ENCODE measurements at regions not wholly inside any gene's neighbourhood (a gene's known extent, or its start where the extent isn't known, plus 50 kb on each side); places are given as distances from the start of the nearest gene placed in this dataset.

- POLR2A ChIA-PET, result interaction anchor here (1.5 kb wide), 1 partner anchor 17 kb away, joined by 4 read pairs; no protein-coding TSS in a partner anchor
- intact Hi-C loops (cut with micrococcal nuclease), result no loop called here
- no peaks in the 10 kb centered on the region for H3K27me3 Mint-ChIP-seq
These were observed 130.5 kb downstream of the FAM76B start for GRCh38 chr11:95659088-95659487.

GRCh38 chr11:95655536-95655935, 134.0 kb downstream of the FAM76B start:
- TF ChIP-seq CTCF (IDR thresholded peaks at IDR 0.05), result no peak
- Mint-ChIP-seq H3K9me3 (no peaks in the 10 kb centered on the region), H3K4me3 (no peak overlapping the region), H3K36me3 (ENCODE audit: low read depth) (peaks cover 2% of the 10 kb centered on the region), H3K4me1 (ENCODE audit: low read depth) (peaks cover 19% of the 10 kb centered on the region), H3K27me3 (peaks cover 3% of the 10 kb centered on the region), H3K27ac (no peak overlapping the region)
- intact Hi-C loops (cut with micrococcal nuclease), result no loop called here
- DNase-seq, result no peak
- POLR2A ChIA-PET, result interaction anchor here (0.7 kb wide), 1 partner anchor 9 kb away, joined by 3 read pairs; no protein-coding TSS in a partner anchor
- CTCF ChIA-PET, result interaction anchor here (0.9 kb wide), 1 partner anchor 50 kb away, joined by 4 read pairs; no protein-coding TSS in a partner anchor
- ATAC-seq, result no peak

More at GRCh38 chr11:95659088-95659487, 130.5 kb downstream of the FAM76B start:
- no peak for TF ChIP-seq CTCF (IDR thresholded peaks at IDR 0.05)
- Mint-ChIP-seq H3K4me3 (no peak overlapping the region), H3K4me1 (ENCODE audit: low read depth) (peaks cover 29% of the 10 kb centered on the region), H3K9me3 (no peaks in the 10 kb centered on the region), H3K27ac (no peak overlapping the region), H3K36me3 (ENCODE audit: low read depth) (peaks cover 2% of the 10 kb centered on the region)
- CTCF ChIA-PET, result interaction anchor here (2.0 kb wide), 1 partner anchor 46 kb away, joined by 10 read pairs; no protein-coding TSS in a partner anchor
- ATAC-seq, result no peak
- DNase-seq, result no peak

GRCh38 chr11:95653680-95654079, 135.9 kb downstream of the FAM76B start:
- Mint-ChIP-seq H3K27ac (no peak overlapping the region), H3K4me3 (no peak overlapping the region), H3K4me1 (ENCODE audit: low read depth) (peaks cover 3% of the 10 kb centered on the region), H3K27me3 (peaks cover 3% of the 10 kb centered on the region), H3K36me3 (ENCODE audit: low read depth) (no peaks in the 10 kb centered on the region), H3K9me3 (no peaks in the 10 kb centered on the region)
- no peak for TF ChIP-seq CTCF (IDR thresholded peaks at IDR 0.05)
- ChIA-PET POLR2A (no interaction called here), CTCF (interaction anchor here (0.6 kb wide), 1 partner anchor 102 kb away, joined by 3 read pairs; no protein-coding TSS in a partner anchor)
- intact Hi-C loops (cut with micrococcal nuclease), result no loop called here
- ATAC-seq (no peak), DNase-seq (no peak)

- no peak for TF ChIP-seq CTCF (IDR thresholded peaks at IDR 0.05)
- Mint-ChIP-seq H3K4me1 (ENCODE audit: low read depth) (no peaks in the 10 kb centered on the region), H3K9me3 (no peaks in the 10 kb centered on the region), H3K27ac (no peak overlapping the region), H3K36me3 (ENCODE audit: low read depth) (no peaks in the 10 kb centered on the region), H3K4me3 (no peak overlapping the region), H3K27me3 (peaks cover 3% of the 10 kb centered on the region)
- intact Hi-C loops (cut with micrococcal nuclease), result no loop called here
- ATAC-seq (no peak), DNase-seq (no peak)
- ChIA-PET POLR2A (no interaction called here), CTCF (interaction anchor here (0.6 kb wide), 1 partner anchor 101 kb away, joined by 3 read pairs; no protein-coding TSS in a partner anchor)
These were observed 136.5 kb downstream of the FAM76B start for GRCh38 chr11:95653099-95653498.

- H3K9me3 Mint-ChIP-seq, result no peaks in the 10 kb centered on the region
- intact Hi-C loops (cut with micrococcal nuclease), result no loop called here
- DNase-seq (no peak), ATAC-seq (no peak)
- no peak overlapping the region for H3K27ac Mint-ChIP-seq
- no peak for TF ChIP-seq CTCF (IDR thresholded peaks at IDR 0.05)
- ChIA-PET CTCF (interaction anchor here (2.1 kb wide), 1 partner anchor 12 kb away, joined by 4 read pairs; no protein-coding TSS in a partner anchor), POLR2A (no interaction called here)
- no peaks in the 10 kb centered on the region for H3K36me3 Mint-ChIP-seq (ENCODE audit: low read depth)
- peaks cover 2% of the 10 kb centered on the region for H3K4me1 Mint-ChIP-seq (ENCODE audit: low read depth)
- H3K4me3 Mint-ChIP-seq, result no peak overlapping the region
- H3K27me3 Mint-ChIP-seq, result peaks cover 3% of the 10 kb centered on the region
These were observed 137.5 kb downstream of the FAM76B start for GRCh38 chr11:95652002-95652472.
